Stimulated activated CD8-positive, alpha-beta memory T cell treated with anti-CD3 and anti-CD28 coated beads, Interleukin-4, amount 100 ng/mL, for 24 hours (primary cell): ENCODE measurements at regions not wholly inside any gene's neighbourhood (a gene's known extent, or its start where the extent isn't known, plus 50 kb on each side); places are given as distances from the start of the nearest gene placed in this dataset.
A peak's percentile ranks its signal among the peaks of the same experiment; 100 is the strongest.
"Not testable (repeated sequence)": the region's sequence is repeated elsewhere in the genome, so short reads cannot be mapped to it uniquely, and the experiment has no call there.

Source experiments
- DNase-seq: peaks from one replicate; pipeline ENCODE4 v3.0.0-alpha.2; 2020; ENCODE audit warnings: low read depth

- DNase-seq: peak; percentile 43
Observed at GRCh38 chr5:36739751-36740221, 133.4 kb downstream of the SLC1A3 start.

- DNase-seq: no peak
Observed at GRCh38 chr5:36740259-36740898, 134.0 kb downstream of the SLC1A3 start.

GRCh38 chr5:36741128-36741527, 134.7 kb downstream of the SLC1A3 start:
- no peak for DNase-seq

- DNase-seq: no peak
Observed at GRCh38 chr5:36743891-36744772, 132.4 kb upstream of the NIPBL start.

GRCh38 chr5:36744773-36745589, 131.6 kb upstream of the NIPBL start:
- DNase-seq: no peak

GRCh38 chr5:36747794-36748193, 128.8 kb upstream of the NIPBL start:
- DNase-seq: not testable (repeated sequence)

- DNase-seq: no peak
Observed at GRCh38 chr5:36751886-36752285, 124.7 kb upstream of the NIPBL start.

GRCh38 chr5:36755342-36755741, 121.2 kb upstream of the NIPBL start:
- DNase-seq: no peak

- DNase-seq: no peak
Observed at GRCh38 chr5:36755920-36756488, 120.6 kb upstream of the NIPBL start.

GRCh38 chr5:36756848-36757247, 119.7 kb upstream of the NIPBL start:
- no peak for DNase-seq

- no peak for DNase-seq
Observed at GRCh38 chr5:36759117-36759516, 117.5 kb upstream of the NIPBL start.

- DNase-seq: no peak
Observed at GRCh38 chr5:36763454-36763853, 113.1 kb upstream of the NIPBL start.

- no peak for DNase-seq
Observed at GRCh38 chr5:36765876-36766275, 110.7 kb upstream of the NIPBL start.

- DNase-seq: no peak
Observed at GRCh38 chr5:36766981-36767380, 109.6 kb upstream of the NIPBL start.

- DNase-seq: no peak
Observed at GRCh38 chr5:36768450-36768849, 108.1 kb upstream of the NIPBL start.

GRCh38 chr5:36769129-36769770, 107.3 kb upstream of the NIPBL start:
- no peak for DNase-seq

GRCh38 chr5:36770125-36770524, 106.4 kb upstream of the NIPBL start:
- no peak for DNase-seq

- no peak for DNase-seq
Observed at GRCh38 chr5:36772276-36773140, 104.1 kb upstream of the NIPBL start.

GRCh38 chr5:36777105-36777757, 99.3 kb upstream of the NIPBL start:
- no peak for DNase-seq

GRCh38 chr5:36778336-36778735, 98.2 kb upstream of the NIPBL start:
- DNase-seq: no peak
